HG02884 (cell line): ENCODE measurements at regions not wholly inside any gene's neighbourhood (a gene's known extent, or its start where the extent isn't known, plus 50 kb on each side); places are given as distances from the start of the nearest gene placed in this dataset.

Experiments
- ATAC-seq: cut with Tn5 transposase; IDR thresholded peaks from one replicate; pipeline ENCODE4 v1.9.1; 2021; ENCODE audit warnings: mild to moderate bottlenecking, moderate library complexity; ENCODE audit not compliant: unreplicated experiment

GRCh38 chr18:45556222-45556621, 59.1 kb upstream of the SLC14A2 start:
- ATAC-seq = no peak

- no peak for ATAC-seq
Observed at GRCh38 chr18:45557287-45557686, 58.0 kb upstream of the SLC14A2 start.

- no peak for ATAC-seq
Observed at GRCh38 chr18:45557779-45558178, 57.5 kb upstream of the SLC14A2 start.

- no peak for ATAC-seq
Observed at GRCh38 chr18:45559258-45559657, 56.0 kb upstream of the SLC14A2 start.

- ATAC-seq = no peak
Observed at GRCh38 chr18:45560870-45561269, 54.4 kb upstream of the SLC14A2 start.

- no peak for ATAC-seq
Observed at GRCh38 chr18:45562567-45563479, 52.5 kb upstream of the SLC14A2 start.

GRCh38 chr18:45565280-45565970, 49.9 kb upstream of the SLC14A2 start:
- no peak for ATAC-seq
